Putamen (tissue), 1 donor: ENCODE measurements at regions not wholly inside any gene's neighbourhood (a gene's known extent, or its start where the extent isn't known, plus 50 kb on each side); places are given as distances from the start of the nearest gene placed in this dataset.

Experiments
- DNase-seq: peaks from one replicate; pipeline ENCODE4 v3.0.0-alpha.2; 2016; ENCODE audit warnings: low spot score

- DNase-seq: no peak
These were observed 54.8 kb upstream of the BTRC start for GRCh38 chr10:101299211-101299610.

- no peak for DNase-seq
These were observed 52.7 kb upstream of the BTRC start for GRCh38 chr10:101301111-101301731.

- peak; percentile 61 for DNase-seq
These were observed 50.8 kb upstream of the BTRC start for GRCh38 chr10:101303087-101303703.
